Right hindlimb (tissue), 1 donor: ENCODE measurements at regions not wholly inside any gene's neighbourhood (a gene's known extent, or its start where the extent isn't known, plus 50 kb on each side); places are given as distances from the start of the nearest gene placed in this dataset.
"Not testable (repeated sequence)": the region's sequence is repeated elsewhere in the genome, so short reads cannot be mapped to it uniquely, and the experiment has no call there.

ENCODE experiments used
- DNase-seq: peaks from one replicate; pipeline ENCODE4 v3.0.0-alpha.2; 2018

- DNase-seq = no peak
Observed at GRCh38 chr1:215287362-215287761, 204.8 kb downstream of the KCNK2 start.

GRCh38 chr1:215290018-215290417 is 207.5 kb downstream of the KCNK2 start:
- no peak for DNase-seq

- no peak for DNase-seq
Observed at GRCh38 chr1:215292932-215293331, 210.4 kb downstream of the KCNK2 start.

- no peak for DNase-seq
Observed at GRCh38 chr1:215306426-215306825, 223.9 kb downstream of the KCNK2 start.

GRCh38 chr1:215321802-215322201 is 239.3 kb downstream of the KCNK2 start:
- DNase-seq = no peak

- not testable (repeated sequence) for DNase-seq
Observed at GRCh38 chr1:215323992-215324391, 241.5 kb downstream of the KCNK2 start.

GRCh38 chr1:215330426-215330825 is 236.7 kb upstream of the KCTD3 start:
- no peak for DNase-seq

GRCh38 chr1:215344539-215344938 is 222.6 kb upstream of the KCTD3 start:
- DNase-seq = no peak

GRCh38 chr1:215345208-215345607 is 221.9 kb upstream of the KCTD3 start:
- no peak for DNase-seq

GRCh38 chr1:215345766-215346165 is 221.3 kb upstream of the KCTD3 start:
- no peak for DNase-seq

- DNase-seq = no peak
Observed at GRCh38 chr1:215357901-215358300, 209.2 kb upstream of the KCTD3 start.

GRCh38 chr1:215358356-215358755 is 208.7 kb upstream of the KCTD3 start:
- DNase-seq = no peak

GRCh38 chr1:215360031-215360430 is 207.1 kb upstream of the KCTD3 start:
- no peak for DNase-seq

GRCh38 chr1:215360758-215361157 is 206.3 kb upstream of the KCTD3 start:
- no peak for DNase-seq

- no peak for DNase-seq
Observed at GRCh38 chr1:215375381-215375780, 191.7 kb upstream of the KCTD3 start.

GRCh38 chr1:215376544-215377264 is 190.4 kb upstream of the KCTD3 start:
- no peak for DNase-seq

- DNase-seq = no peak
Observed at GRCh38 chr1:215377746-215378145, 189.4 kb upstream of the KCTD3 start.

- DNase-seq = no peak
Observed at GRCh38 chr1:215380566-215380965, 186.5 kb upstream of the KCTD3 start.

GRCh38 chr1:215393476-215393875 is 173.6 kb upstream of the KCTD3 start:
- no peak for DNase-seq

GRCh38 chr1:215394084-215394991 is 172.8 kb upstream of the KCTD3 start:
- no peak for DNase-seq

- no peak for DNase-seq
Observed at GRCh38 chr1:215397106-215397505, 170.0 kb upstream of the KCTD3 start.

GRCh38 chr1:215397843-215398242 is 169.3 kb upstream of the KCTD3 start:
- DNase-seq = no peak

GRCh38 chr1:215399787-215400186 is 167.3 kb upstream of the KCTD3 start:
- DNase-seq = no peak

- DNase-seq = no peak
Observed at GRCh38 chr1:215400741-215401140, 166.4 kb upstream of the KCTD3 start.
